Lower leg skin (tissue), 3 donors: ENCODE measurements at regions not wholly inside any gene's neighbourhood (a gene's known extent, or its start where the extent isn't known, plus 50 kb on each side); places are given as distances from the start of the nearest gene placed in this dataset.

Experiments
- POLR2A ChIP-seq, 2 donors: fragments of 450-650 bp; IDR thresholded peaks; one replicate each; pipeline ENCODE4 v1.6.1; 2016 to 2017; ENCODE audit warnings: antibody characterized with exemption in 2 of 2, mild to moderate bottlenecking in 1 of 2, moderate library complexity in 1 of 2
- TF ChIP-seq, protein P1 (sequence below), 3 donors: fragments of 450-650 bp; IDR thresholded peaks; one replicate each; pipeline ENCODE4 v1.5.1; 2016; ENCODE audit warnings: antibody characterized with exemption in 3 of 3, mild to moderate bottlenecking in 3 of 3, moderate library complexity in 2 of 3

GRCh38 chr11:116654526-116654925 lies 118.3 kb downstream of the BUD13 start:
- TF ChIP-seq, protein P1, sequence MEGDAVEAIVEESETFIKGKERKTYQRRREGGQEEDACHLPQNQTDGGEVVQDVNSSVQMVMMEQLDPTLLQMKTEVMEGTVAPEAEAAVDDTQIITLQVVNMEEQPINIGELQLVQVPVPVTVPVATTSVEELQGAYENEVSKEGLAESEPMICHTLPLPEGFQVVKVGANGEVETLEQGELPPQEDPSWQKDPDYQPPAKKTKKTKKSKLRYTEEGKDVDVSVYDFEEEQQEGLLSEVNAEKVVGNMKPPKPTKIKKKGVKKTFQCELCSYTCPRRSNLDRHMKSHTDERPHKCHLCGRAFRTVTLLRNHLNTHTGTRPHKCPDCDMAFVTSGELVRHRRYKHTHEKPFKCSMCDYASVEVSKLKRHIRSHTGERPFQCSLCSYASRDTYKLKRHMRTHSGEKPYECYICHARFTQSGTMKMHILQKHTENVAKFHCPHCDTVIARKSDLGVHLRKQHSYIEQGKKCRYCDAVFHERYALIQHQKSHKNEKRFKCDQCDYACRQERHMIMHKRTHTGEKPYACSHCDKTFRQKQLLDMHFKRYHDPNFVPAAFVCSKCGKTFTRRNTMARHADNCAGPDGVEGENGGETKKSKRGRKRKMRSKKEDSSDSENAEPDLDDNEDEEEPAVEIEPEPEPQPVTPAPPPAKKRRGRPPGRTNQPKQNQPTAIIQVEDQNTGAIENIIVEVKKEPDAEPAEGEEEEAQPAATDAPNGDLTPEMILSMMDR (IDR thresholded peaks at IDR 0.05) = no peak
- TF ChIP-seq POLR2A (IDR thresholded peaks at IDR 0.05) = no peak
